IMR-90 (cell line): ENCODE measurements at regions not wholly inside any gene's neighbourhood (a gene's known extent, or its start where the extent isn't known, plus 50 kb on each side); places are given as distances from the start of the nearest gene placed in this dataset.

Experiments used
- CEBPB ChIP-seq: IDR thresholded peaks from 2 replicates; pipeline ENCODE4 v1.6.1; 2012; ENCODE audit warnings: low read depth, low read length, improper control_type of control experiment
- CHD1 ChIP-seq: IDR thresholded peaks from 2 replicates; pipeline ENCODE4 v1.6.1; 2012; ENCODE audit warnings: low read depth, low read length, improper control_type of control experiment
- FOS ChIP-seq: fragments of 150-350 bp; IDR thresholded peaks from 2 replicates; pipeline ENCODE4 v1.6.1; 2016; ENCODE audit warnings: low read depth, low read length
- MAFK ChIP-seq: IDR thresholded peaks from 2 replicates; pipeline ENCODE4 v1.6.1; 2012; ENCODE audit warnings: low read depth, low read length, improper control_type of control experiment
- MAZ ChIP-seq: IDR thresholded peaks from 2 replicates; pipeline ENCODE4 v1.6.1; 2012; ENCODE audit warnings: low read depth, mild to moderate bottlenecking, low read length, improper control_type of control experiment, moderate library complexity, borderline replicate concordance
- MXI1 ChIP-seq: IDR thresholded peaks from 2 replicates; pipeline ENCODE4 v1.6.1; 2012; ENCODE audit warnings: low read depth, mild to moderate bottlenecking, low read length, moderate library complexity, borderline replicate concordance
- NFE2L2 ChIP-seq: fragments of 150-350 bp; IDR thresholded peaks from 2 replicates; pipeline ENCODE4 v1.6.1; 2016; ENCODE audit warnings: low read depth, mild to moderate bottlenecking, low read length
- POLR2A ChIP-seq: IDR thresholded peaks from 2 replicates; pipeline ENCODE4 v1.6.1; 2012; ENCODE audit warnings: mild to moderate bottlenecking, low read depth, low read length
- RAD21 ChIP-seq: IDR thresholded peaks from 2 replicates; pipeline ENCODE4 v1.6.1; 2012; ENCODE audit warnings: low read length, improper control_type of control experiment
- RCOR1 ChIP-seq: IDR thresholded peaks from 2 replicates; pipeline ENCODE4 v1.6.1; 2012; ENCODE audit warnings: mild to moderate bottlenecking, low read length, improper control_type of control experiment; ENCODE audit not compliant: insufficient replicate concordance
- RFX5 ChIP-seq: IDR thresholded peaks from 2 replicates; pipeline ENCODE4 v1.8.0; 2012; ENCODE audit warnings: low read depth, mild to moderate bottlenecking, low read length, moderate library complexity
- SMC3 ChIP-seq: fragments of 150-350 bp; IDR thresholded peaks from 2 replicates; pipeline ENCODE4 v1.6.1; 2016; ENCODE audit warnings: low read depth, mild to moderate bottlenecking, antibody characterized with exemption, low read length, moderate library complexity
- TF ChIP-seq, protein P1 (sequence below): conservative IDR thresholded peaks from 2 replicates; pipeline ENCODE4 v1.5.1; 2012; ENCODE audit warnings: mild to moderate bottlenecking, low read depth, low read length, improper control_type of control experiment
- TF ChIP-seq, protein P2 (sequence below): fragments of 150-350 bp; IDR thresholded peaks from 2 replicates; pipeline ENCODE4 v1.6.1; 2017; ENCODE audit warnings: mild to moderate bottlenecking, antibody characterized with exemption, low read length, low read depth

DNA sequence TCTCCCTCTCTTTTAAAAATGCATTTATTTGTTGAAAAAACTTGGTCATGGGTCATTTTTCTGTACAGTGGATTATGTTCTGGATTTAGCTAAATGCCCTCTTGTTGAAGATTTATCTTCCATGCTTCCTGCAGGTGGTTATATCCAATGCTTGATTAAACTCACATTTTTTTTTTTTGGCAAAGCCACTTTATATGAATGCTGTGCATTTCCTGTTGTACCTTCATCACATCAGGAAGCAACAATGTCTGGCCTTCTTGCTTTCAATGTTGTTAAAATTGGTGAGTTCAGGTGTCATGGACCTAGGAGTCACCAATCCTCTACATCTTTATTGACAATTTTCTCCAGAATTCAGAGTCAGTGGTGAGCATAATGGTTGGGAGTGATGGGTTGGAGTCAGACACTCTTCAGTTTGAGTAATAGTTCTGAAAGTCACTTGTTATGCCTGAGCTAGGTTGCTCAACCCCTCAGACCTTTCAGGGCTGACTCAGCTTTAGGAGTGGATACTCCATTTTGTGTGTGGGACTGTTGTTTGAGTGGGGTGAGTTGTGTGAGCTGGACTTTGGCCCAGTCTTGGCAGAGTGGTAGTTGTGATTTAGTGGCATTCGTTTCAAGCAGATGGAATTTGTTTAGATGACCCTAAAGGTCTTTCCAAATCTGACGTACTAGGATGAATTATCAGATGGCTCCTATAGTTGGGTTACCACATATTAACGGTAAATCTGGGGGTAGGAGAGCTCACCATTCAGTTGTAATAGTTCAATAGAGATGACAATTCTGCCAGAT is 213.5 kb upstream of the ZNF32 start:
- TF ChIP-seq, protein P1, sequence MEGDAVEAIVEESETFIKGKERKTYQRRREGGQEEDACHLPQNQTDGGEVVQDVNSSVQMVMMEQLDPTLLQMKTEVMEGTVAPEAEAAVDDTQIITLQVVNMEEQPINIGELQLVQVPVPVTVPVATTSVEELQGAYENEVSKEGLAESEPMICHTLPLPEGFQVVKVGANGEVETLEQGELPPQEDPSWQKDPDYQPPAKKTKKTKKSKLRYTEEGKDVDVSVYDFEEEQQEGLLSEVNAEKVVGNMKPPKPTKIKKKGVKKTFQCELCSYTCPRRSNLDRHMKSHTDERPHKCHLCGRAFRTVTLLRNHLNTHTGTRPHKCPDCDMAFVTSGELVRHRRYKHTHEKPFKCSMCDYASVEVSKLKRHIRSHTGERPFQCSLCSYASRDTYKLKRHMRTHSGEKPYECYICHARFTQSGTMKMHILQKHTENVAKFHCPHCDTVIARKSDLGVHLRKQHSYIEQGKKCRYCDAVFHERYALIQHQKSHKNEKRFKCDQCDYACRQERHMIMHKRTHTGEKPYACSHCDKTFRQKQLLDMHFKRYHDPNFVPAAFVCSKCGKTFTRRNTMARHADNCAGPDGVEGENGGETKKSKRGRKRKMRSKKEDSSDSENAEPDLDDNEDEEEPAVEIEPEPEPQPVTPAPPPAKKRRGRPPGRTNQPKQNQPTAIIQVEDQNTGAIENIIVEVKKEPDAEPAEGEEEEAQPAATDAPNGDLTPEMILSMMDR, result no peak
- TF ChIP-seq POLR2A (no peak), MXI1 (no peak), CEBPB (peak; percentile 97), SMC3 (0 out of 2 replicates have a peak, but pooled peaks have one; percentile 4), MAZ (0 out of 2 replicates have a peak, but pooled peaks have one; percentile 43), RAD21 (no peak), CHD1 (no peak), RCOR1 (no peak), MAFK (peak; percentile 60), RFX5 (no peak), FOS (peak; percentile 69; the same call in 1 of the 2 replicates), NFE2L2 (peak; percentile 52)
- TF ChIP-seq, protein P2, sequence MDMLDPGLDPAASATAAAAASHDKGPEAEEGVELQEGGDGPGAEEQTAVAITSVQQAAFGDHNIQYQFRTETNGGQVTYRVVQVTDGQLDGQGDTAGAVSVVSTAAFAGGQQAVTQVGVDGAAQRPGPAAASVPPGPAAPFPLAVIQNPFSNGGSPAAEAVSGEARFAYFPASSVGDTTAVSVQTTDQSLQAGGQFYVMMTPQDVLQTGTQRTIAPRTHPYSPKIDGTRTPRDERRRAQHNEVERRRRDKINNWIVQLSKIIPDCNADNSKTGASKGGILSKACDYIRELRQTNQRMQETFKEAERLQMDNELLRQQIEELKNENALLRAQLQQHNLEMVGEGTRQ, result no peak
